ENCODE measurements at regions not wholly inside any gene's neighbourhood (a gene's known extent, or its start where the extent isn't known, plus 50 kb on each side); places are given as distances from the start of the nearest gene placed in this dataset.

GRCh38 chr4:54556587-54556986 lies 101.2 kb upstream of the KIT start:
- Mint-ChIP-seq H3K4me3 (no peak overlapping the region), H3K27ac (ENCODE audit: unreplicated experiment) (no peak overlapping the region), H3K4me1 (peaks cover 13% of the 10 kb centered on the region), H3K36me3 (ENCODE audit: low read depth) (no peaks in the 10 kb centered on the region), H3K27me3 (ENCODE audit: low read depth) (no peaks in the 10 kb centered on the region), H3K9me3 (no peaks in the 10 kb centered on the region)
- no peak for DNase-seq (ENCODE audit: low read depth, low spot score)
- TF ChIP-seq, protein P1, sequence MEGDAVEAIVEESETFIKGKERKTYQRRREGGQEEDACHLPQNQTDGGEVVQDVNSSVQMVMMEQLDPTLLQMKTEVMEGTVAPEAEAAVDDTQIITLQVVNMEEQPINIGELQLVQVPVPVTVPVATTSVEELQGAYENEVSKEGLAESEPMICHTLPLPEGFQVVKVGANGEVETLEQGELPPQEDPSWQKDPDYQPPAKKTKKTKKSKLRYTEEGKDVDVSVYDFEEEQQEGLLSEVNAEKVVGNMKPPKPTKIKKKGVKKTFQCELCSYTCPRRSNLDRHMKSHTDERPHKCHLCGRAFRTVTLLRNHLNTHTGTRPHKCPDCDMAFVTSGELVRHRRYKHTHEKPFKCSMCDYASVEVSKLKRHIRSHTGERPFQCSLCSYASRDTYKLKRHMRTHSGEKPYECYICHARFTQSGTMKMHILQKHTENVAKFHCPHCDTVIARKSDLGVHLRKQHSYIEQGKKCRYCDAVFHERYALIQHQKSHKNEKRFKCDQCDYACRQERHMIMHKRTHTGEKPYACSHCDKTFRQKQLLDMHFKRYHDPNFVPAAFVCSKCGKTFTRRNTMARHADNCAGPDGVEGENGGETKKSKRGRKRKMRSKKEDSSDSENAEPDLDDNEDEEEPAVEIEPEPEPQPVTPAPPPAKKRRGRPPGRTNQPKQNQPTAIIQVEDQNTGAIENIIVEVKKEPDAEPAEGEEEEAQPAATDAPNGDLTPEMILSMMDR (conservative IDR thresholded peaks at IDR 0.05), result no peak

DNA sequence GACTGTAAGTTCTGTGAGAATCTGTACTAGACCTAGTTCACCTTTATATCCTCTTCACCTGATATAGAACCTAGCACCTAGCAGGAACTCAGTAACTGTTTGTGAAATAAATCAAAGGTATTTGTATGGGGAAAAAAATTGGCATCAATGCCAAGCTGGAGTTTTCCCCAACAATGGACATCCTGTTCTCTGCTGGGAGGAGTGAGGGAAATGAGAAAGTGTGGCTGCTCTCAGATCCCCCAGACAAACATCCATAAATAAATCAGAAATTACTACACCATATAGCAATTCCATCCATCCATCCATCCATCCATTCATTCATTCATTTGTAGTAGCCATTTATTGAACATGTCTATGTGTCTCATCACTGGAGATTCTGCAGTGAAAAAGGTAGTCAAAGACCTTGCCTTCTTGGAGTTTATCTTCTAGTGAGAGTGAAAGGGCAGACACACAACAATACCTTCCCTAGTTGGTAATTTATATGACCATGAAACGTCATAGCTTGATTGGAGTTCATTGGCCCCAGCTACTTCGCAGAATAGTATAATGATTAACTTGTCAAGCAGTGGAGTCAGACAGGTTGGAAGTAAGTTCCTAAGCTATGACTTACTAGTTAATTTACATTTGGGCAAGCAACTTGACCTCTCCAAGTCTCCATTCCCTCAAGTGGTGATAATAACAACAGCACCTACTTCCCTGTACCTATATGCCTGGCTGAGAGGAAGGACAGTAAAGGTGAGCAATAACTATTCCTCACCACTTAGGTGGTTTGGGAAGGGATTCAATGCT lies 98.7 kb upstream of the KIT start:
- DNase-seq (ENCODE audit: low read depth, low spot score), result no peak
- TF ChIP-seq, protein P1 (conservative IDR thresholded peaks at IDR 0.05), result no peak
- H3K9me3 Mint-ChIP-seq, result no peaks in the 10 kb centered on the region
- H3K36me3 Mint-ChIP-seq (ENCODE audit: low read depth), result no peaks in the 10 kb centered on the region
- no peak overlapping the region for H3K4me3 Mint-ChIP-seq
- H3K27ac Mint-ChIP-seq (ENCODE audit: unreplicated experiment), result no peak overlapping the region
- no peaks in the 10 kb centered on the region for H3K27me3 Mint-ChIP-seq (ENCODE audit: low read depth)
- peaks cover 13% of the 10 kb centered on the region for H3K4me1 Mint-ChIP-seq

DNA sequence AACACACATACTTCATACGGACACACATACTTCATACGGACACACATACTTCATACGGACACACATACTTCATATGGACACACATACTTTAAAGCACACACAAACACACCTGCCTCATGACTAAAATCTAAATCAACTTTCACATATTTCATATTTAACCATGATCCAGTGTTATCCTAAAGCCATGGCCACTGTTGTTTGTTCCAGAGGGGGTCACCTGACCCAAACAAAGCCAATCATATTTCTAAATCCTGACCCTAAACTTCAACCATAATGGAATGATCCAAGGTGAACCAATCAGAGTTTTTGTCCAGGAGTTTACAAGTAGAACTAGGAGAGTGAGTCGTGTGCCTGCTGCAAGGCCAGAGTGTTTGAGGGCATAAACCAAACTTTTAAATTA lies 97.2 kb upstream of the KIT start:
- Mint-ChIP-seq H3K4me3 (no peak overlapping the region), H3K27me3 (ENCODE audit: low read depth) (no peaks in the 10 kb centered on the region), H3K27ac (ENCODE audit: unreplicated experiment) (no peak overlapping the region), H3K9me3 (no peaks in the 10 kb centered on the region), H3K4me1 (peaks cover 18% of the 10 kb centered on the region), H3K36me3 (ENCODE audit: low read depth) (no peaks in the 10 kb centered on the region)
- no peak for DNase-seq (ENCODE audit: low read depth, low spot score)
- TF ChIP-seq, protein P1 (conservative IDR thresholded peaks at IDR 0.05), result no peak

- no peak overlapping the region for H3K27ac Mint-ChIP-seq (ENCODE audit: unreplicated experiment)
Measured at GRCh38 chr4:54561940-54562339, 95.8 kb upstream of the KIT start.

DNA sequence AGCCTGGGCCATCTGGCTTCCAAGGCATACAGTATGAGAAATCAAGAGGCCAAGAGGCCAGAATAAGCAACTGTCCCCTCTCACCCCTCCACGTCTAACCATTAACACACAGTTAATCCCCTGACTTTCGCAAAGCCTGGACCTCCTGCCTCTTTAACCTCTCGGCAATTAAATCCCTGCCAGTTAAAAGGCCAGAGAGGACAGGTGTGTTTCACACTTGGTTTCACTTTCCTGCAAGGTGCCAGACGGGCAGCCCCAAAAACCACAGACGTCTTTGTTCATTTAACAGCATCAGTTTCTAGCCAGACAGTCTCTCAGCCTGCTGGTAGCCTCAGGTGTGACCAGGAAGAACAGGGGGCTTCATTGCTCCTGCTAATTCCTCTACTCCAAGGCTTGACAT lies 91.1 kb upstream of the KIT start:
- Mint-ChIP-seq H3K36me3 (ENCODE audit: low read depth) (no peaks in the 10 kb centered on the region), H3K27me3 (ENCODE audit: low read depth) (no peaks in the 10 kb centered on the region), H3K4me1 (peaks cover 8% of the 10 kb centered on the region), H3K4me3 (no peak overlapping the region), H3K27ac (ENCODE audit: unreplicated experiment) (no peak overlapping the region), H3K9me3 (no peaks in the 10 kb centered on the region)
- TF ChIP-seq, protein P1 (conservative IDR thresholded peaks at IDR 0.05), result no peak
- no peak for DNase-seq (ENCODE audit: low read depth, low spot score)

More at GRCh38 chr4:54561940-54562339, 95.8 kb upstream of the KIT start:
- DNase-seq (ENCODE audit: low read depth, low spot score), result no peak
- no peaks in the 10 kb centered on the region for H3K9me3 Mint-ChIP-seq
- H3K27me3 Mint-ChIP-seq (ENCODE audit: low read depth), result no peaks in the 10 kb centered on the region
- H3K4me1 Mint-ChIP-seq, result peaks cover 14% of the 10 kb centered on the region
- H3K36me3 Mint-ChIP-seq (ENCODE audit: low read depth), result no peaks in the 10 kb centered on the region
- no peak overlapping the region for H3K4me3 Mint-ChIP-seq
- TF ChIP-seq, protein P1 (conservative IDR thresholded peaks at IDR 0.05), result no peak
